K562 (cell line): ENCODE measurements at regions not wholly inside any gene's neighbourhood (a gene's known extent, or its start where the extent isn't known, plus 50 kb on each side); places are given as distances from the start of the nearest gene placed in this dataset.

Source experiments
- ATAC-seq: fragments of 200-7000 bp; cut with Tn5 transposase; 3 replicates; pipeline ENCODE4 v1.9.1; 2020; ENCODE audit warnings: moderate library complexity
- BruUV-seq: library from RNA; stranded (reverse); fragments of 400-500 nt; replicated peaks from 2 replicates; lab custom pipeline; 2021; lab: Mats Ljungman, UMichigan
- CTCF ChIA-PET: fragments of 300-600 bp; formaldehyde crosslinking; extraction: SDS; loops from one replicate; lab custom pipeline; 2021; ENCODE audit warnings: low intra/inter-chr PET ratio; lab: Yijun Ruan, JAX
- POLR2A ChIA-PET: fragments of 300-600, 350-650 bp; sonication (Branson Sonifier 250); formaldehyde crosslinking; extraction: SDS; loops from one replicate; lab custom pipeline; 2021; ENCODE audit warnings: antibody characterized with exemption, inconsistent platforms; lab: Yijun Ruan, JAX
- DNase-seq, 4 experiments: peaks; one replicate each; pipeline versions ENCODE4 v3.0.0 to v3.0.0-alpha.2; 2011 to 2018; ENCODE audit warnings: low spot score in 3 of 4, mixed read lengths in 3 of 4; ENCODE audit errors: extremely low read depth in 1 of 4
- FAIRE-seq: peaks from 2 replicates; lab custom pipeline; 2011; peaks lifted over from hg19 to GRCh38; lab: Jason Lieb, UNC
- H2AFZ ChIP-seq: 2 replicates; pipeline ENCODE4 v1.6.0; 2011; ENCODE audit warnings: low read depth, low read length, control low read depth, inconsistent platforms
- H3K27ac ChIP-seq: fragments of 200-600 bp; 3 replicates; pipeline ENCODE4 v1.8.0; 2011; ENCODE audit warnings: low read depth, mild to moderate bottlenecking, control low read depth, inconsistent platforms, low read length, moderate library complexity, mixed read lengths; ENCODE audit errors: extremely low read depth
- H3K27me3 ChIP-seq, 2 experiments: fragments of 300-600 bp in 1 of 2; 2 replicates in 1 of 2; 3 replicates in 1 of 2; pipeline versions ENCODE4 v1.6.0 to v1.8.0; 2011; ENCODE audit warnings: inconsistent platforms in 2 of 2, low read length in 2 of 2, mild to moderate bottlenecking in 1 of 2, mixed read lengths in 1 of 2, moderate library complexity in 1 of 2; ENCODE audit not compliant: control insufficient read depth in 2 of 2, insufficient read depth in 2 of 2
- H3K36me3 ChIP-seq: fragments of 300-600 bp; 3 replicates; pipeline ENCODE4 v1.8.0; 2011; ENCODE audit warnings: mild to moderate bottlenecking, low read length, inconsistent platforms; ENCODE audit not compliant: control insufficient read depth, insufficient read depth
- H3K4me1 ChIP-seq, 2 experiments: fragments of 200-600 bp in 1 of 2; replicated peaks in 1 of 2; 2 replicates in 1 of 2; 3 replicates in 1 of 2; pipeline versions ENCODE4 v1.5.1 to v1.8.0; 2011; ENCODE audit warnings: inconsistent platforms in 2 of 2, low read length in 2 of 2, mild to moderate bottlenecking in 1 of 2, mixed read lengths in 1 of 2, moderate library complexity in 1 of 2; ENCODE audit not compliant: control insufficient read depth in 2 of 2, insufficient read depth in 2 of 2
- H3K4me2 ChIP-seq: 2 replicates; pipeline ENCODE4 v1.6.1; 2011; ENCODE audit warnings: low read length, control low read depth, inconsistent platforms, mixed read lengths; ENCODE audit not compliant: insufficient read depth
- H3K4me3 ChIP-seq: fragments of 200-600 bp; sonication (generic), shearing (Covaris generic); 2 replicates; pipeline ENCODE4 v1.5.1; 2016; ENCODE audit warnings: control low read depth, inconsistent platforms
- H3K79me2 ChIP-seq: fragments of 200-600 bp; 3 replicates; pipeline ENCODE4 v1.8.0; 2011; ENCODE audit warnings: low read length, inconsistent platforms; ENCODE audit not compliant: control insufficient read depth, insufficient read depth
- H3K9ac ChIP-seq, 2 experiments: 2 replicates each; pipeline versions ENCODE4 v1.6.0 to v1.6.1; 2011; ENCODE audit warnings: low read depth in 2 of 2, low read length in 2 of 2, control low read depth in 1 of 2, inconsistent platforms in 1 of 2, mild to moderate bottlenecking in 1 of 2, mixed read lengths in 1 of 2; ENCODE audit not compliant: insufficient read depth in 1 of 2
- H3K9me1 ChIP-seq: one replicate; pipeline ENCODE4 v1.6.0; 2011; ENCODE audit warnings: inconsistent platforms, mild to moderate bottlenecking, low read length, moderate library complexity; ENCODE audit not compliant: control insufficient read depth, insufficient read depth
- H3K9me3 ChIP-seq: replicated peaks from 2 replicates; pipeline ENCODE4 v1.5.1; 2011; ENCODE audit warnings: low read depth, low read length, inconsistent platforms; ENCODE audit not compliant: control insufficient read depth, insufficient read depth
- H4K20me1 ChIP-seq: replicated peaks from 2 replicates; pipeline ENCODE4 v1.6.1; 2011; ENCODE audit warnings: low read length, inconsistent platforms, mixed read lengths; ENCODE audit not compliant: control insufficient read depth, insufficient read depth
- ARNT ChIP-seq, 2 experiments: fragments of 450-650 bp; IDR thresholded peaks; 2 replicates each; pipeline ENCODE4 v1.6.1; 2016; ENCODE audit warnings: mild to moderate bottlenecking in 1 of 2
- BACH1 ChIP-seq: fragments of 200-800 bp; sonication (Bioruptor generic); IDR thresholded peaks from 2 replicates; pipeline ENCODE4 v1.6.1; 2016; ENCODE audit warnings: missing genetic modification characterization, missing compliant biosample characterization
- ELK1 ChIP-seq: sonication (generic); formaldehyde crosslinking; IDR thresholded peaks from 2 replicates; pipeline ENCODE4 v1.8.1; 2022; ENCODE audit warnings: missing genetic modification reagents
- EZH2 ChIP-seq: IDR thresholded peaks from 2 replicates; pipeline ENCODE4 v1.6.1; 2012; ENCODE audit warnings: low read depth, mild to moderate bottlenecking, inconsistent platforms, low read length, borderline replicate concordance
- MBD1 ChIP-seq: fragments of 250-450 bp; sonication (Bioruptor Pico); IDR thresholded peaks from 2 replicates; pipeline ENCODE4 v1.8.0; 2022; ENCODE audit warnings: inconsistent platforms
- MNT ChIP-seq, 2 experiments: fragments of 450-650 bp; conservative IDR thresholded peaks; 2 replicates each; pipeline ENCODE4 v1.6.1; 2017; ENCODE audit warnings: mild to moderate bottlenecking in 2 of 2, moderate library complexity in 2 of 2
- NFXL1 ChIP-seq: fragments of 450-650 bp; formaldehyde crosslinking; IDR thresholded peaks from 2 replicates; pipeline ENCODE4 v1.4.0; 2021; ENCODE audit warnings: mild to moderate bottlenecking
- POLR2B ChIP-seq: fragments of 450-650 bp; IDR thresholded peaks from 2 replicates; pipeline ENCODE4 v1.6.1; 2018; ENCODE audit warnings: low read depth; ENCODE audit not compliant: partially characterized antibody
- SIN3A ChIP-seq, 2 experiments: fragments of 150-350 bp in 1 of 2; IDR thresholded peaks; 2 replicates each; pipeline ENCODE4 v1.6.1; 2011 to 2016; ENCODE audit warnings: borderline replicate concordance in 2 of 2, low read depth in 2 of 2, low read length in 2 of 2, mild to moderate bottlenecking in 2 of 2, moderate library complexity in 2 of 2; ENCODE audit not compliant: control insufficient read depth in 1 of 2
- THRA ChIP-seq: fragments of 450-650 bp; IDR thresholded peaks from 2 replicates; pipeline ENCODE4 v1.6.1; 2017; ENCODE audit warnings: mild to moderate bottlenecking, moderate library complexity
- ZMIZ1 ChIP-seq, 2 experiments: fragments of 150-350 bp in 1 of 2; IDR thresholded peaks; 2 replicates each; pipeline ENCODE4 v1.6.1; 2012 to 2016; ENCODE audit warnings: low read depth in 2 of 2, low read length in 2 of 2, mild to moderate bottlenecking in 1 of 2, moderate library complexity in 1 of 2
- ZNF143 ChIP-seq: sonication (generic); formaldehyde crosslinking; IDR thresholded peaks from 2 replicates; pipeline ENCODE4 v1.9.0; 2022; ENCODE audit warnings: mild to moderate bottlenecking, missing genetic modification reagents
- ZSCAN29 ChIP-seq: fragments of 450-650 bp; IDR thresholded peaks from 2 replicates; pipeline ENCODE4 v1.6.1; 2017
- WGBS: fragments of 100-300 bp; shearing (Covaris generic); methylation state at CpG from one replicate; pipeline ENCODE4 v1.1.6; 2016; ENCODE audit warnings: low coverage, mixed read lengths; ENCODE audit not compliant: insufficient coverage; ENCODE audit errors: missing lambda C conversion rate; 5-methylcytosine and 5-hydroxymethylcytosine counted together
- in situ Hi-C: fragments of 300-500 bp; cut with MboI; formaldehyde crosslinking; loops from 4 replicates; pipeline ENCODE4 v1.15.0; 2018; ENCODE audit warnings: inconsistent platforms, mixed read lengths
- intact Hi-C: fragments of 100-400 bp; cut with micrococcal nuclease; formaldehyde crosslinking; loops from 2 replicates; pipeline ENCODE4 v1.14.2; 2022

GRCh38 chr12:13702381-13702780 is 279.0 kb downstream of the GRIN2B start:
- no peak for DNase-seq
- Histone ChIP-seq H3K4me1 (no peaks in the 10 kb centered on the region), H2AFZ (no peak overlapping the region), H3K4me3 (no peak overlapping the region), H4K20me1 (no peaks in the 10 kb centered on the region), H3K27me3 (no peaks in the 10 kb centered on the region), H3K4me2 (no peak overlapping the region), H3K9ac (no peak overlapping the region), H3K36me3 (no peaks in the 10 kb centered on the region), H3K27ac (no peak overlapping the region), H3K9me3 (no peaks in the 10 kb centered on the region), H3K9me1 (no peaks in the 10 kb centered on the region), H3K79me2 (no peaks in the 10 kb centered on the region)
- ChIA-PET CTCF (no interaction called here), POLR2A (interaction anchor here (1.1 kb wide), 1 partner anchor 15 kb away, joined by 3 read pairs; no protein-coding TSS in a partner anchor)
- intact Hi-C loops (no loop called here), in situ Hi-C loops (no loop called here)
- no peak for FAIRE-seq
- no TSS peak for BruUV-seq
- WGBS, result 0% methylated on average over 5 of the region's 5 CpGs
- ATAC-seq, result no peak
- TF ChIP-seq SIN3A (IDR thresholded peaks at IDR 0.05; ENCODE audit: borderline replicate concordance in 2 of 2, control insufficient read depth in 1 of 2, low read depth in 2 of 2, low read length in 2 of 2) (no peak), ZMIZ1 (IDR thresholded peaks at IDR 0.05; ENCODE audit: low read depth in 2 of 2, low read length in 2 of 2) (no peak), ZSCAN29 (no peak), POLR2B (no peak), MNT (conservative IDR thresholded peaks at IDR 0.05) (no peak), THRA (no peak), ARNT (IDR thresholded peaks at IDR 0.05) (no peak), ELK1 (no peak), ZNF143 (CRISPR knock-in tag) (no peak), MBD1 (CRISPR knock-in tag) (no peak), BACH1 (tag) (no peak), NFXL1 (CRISPR knock-in tag) (no peak), EZH2 (no peak)
